NCI-H146 (cell line): ENCODE measurements at regions not wholly inside any gene's neighbourhood (a gene's known extent, or its start where the extent isn't known, plus 50 kb on each side); places are given as distances from the start of the nearest gene placed in this dataset.
A peak's percentile ranks its signal among the peaks of the same experiment; 100 is the strongest.

ENCODE experiments used
- DNase-seq: peaks from one replicate; lab custom pipeline; 2025; lab: John Stamatoyannopoulos, UW

- DNase-seq: peak; percentile 25
Observed at GRCh38 chr6:98463038-98464000, 371.1 kb upstream of the POU3F2 start.

GRCh38 chr6:98467091-98467490 lies 367.3 kb upstream of the POU3F2 start:
- no peak for DNase-seq

GRCh38 chr6:98467902-98468301 lies 366.5 kb upstream of the POU3F2 start:
- no peak for DNase-seq

GRCh38 chr6:98469141-98469540 lies 365.2 kb upstream of the POU3F2 start:
- DNase-seq: no peak

- no peak for DNase-seq
Observed at GRCh38 chr6:98470821-98471220, 363.6 kb upstream of the POU3F2 start.

GRCh38 chr6:98471444-98471843 lies 362.9 kb upstream of the POU3F2 start:
- DNase-seq: no peak

GRCh38 chr6:98477231-98477630 lies 357.1 kb upstream of the POU3F2 start:
- no peak for DNase-seq

- DNase-seq: no peak
Observed at GRCh38 chr6:98484696-98485095, 349.7 kb upstream of the POU3F2 start.

GRCh38 chr6:98485593-98485992 lies 348.8 kb upstream of the POU3F2 start:
- DNase-seq: no peak

GRCh38 chr6:98486057-98486456 lies 348.3 kb upstream of the POU3F2 start:
- peak; percentile 10 for DNase-seq

GRCh38 chr6:98487612-98488011 lies 346.8 kb upstream of the POU3F2 start:
- no peak for DNase-seq

GRCh38 chr6:98498144-98498775 lies 336.1 kb upstream of the POU3F2 start:
- DNase-seq: no peak

GRCh38 chr6:98498866-98499265 lies 335.5 kb upstream of the POU3F2 start:
- peak; percentile 15 for DNase-seq

GRCh38 chr6:98514073-98514720 lies 320.2 kb upstream of the POU3F2 start:
- peak; percentile 31 for DNase-seq

- no peak for DNase-seq
Observed at GRCh38 chr6:98514796-98515195, 319.6 kb upstream of the POU3F2 start.

- peak; percentile 24 for DNase-seq
Observed at GRCh38 chr6:98516206-98516605, 318.2 kb upstream of the POU3F2 start.

GRCh38 chr6:98516866-98517265 lies 317.5 kb upstream of the POU3F2 start:
- DNase-seq: peak; percentile 34

- DNase-seq: peak; percentile 49
Observed at GRCh38 chr6:98525860-98526259, 308.5 kb upstream of the POU3F2 start.

GRCh38 chr6:98526465-98526864 lies 307.9 kb upstream of the POU3F2 start:
- DNase-seq: peak; percentile 4

GRCh38 chr6:98529364-98529763 lies 305.0 kb upstream of the POU3F2 start:
- no peak for DNase-seq

- DNase-seq: no peak
Observed at GRCh38 chr6:98530732-98531131, 303.6 kb upstream of the POU3F2 start.

GRCh38 chr6:98532004-98532403 lies 302.4 kb upstream of the POU3F2 start:
- no peak for DNase-seq

- DNase-seq: peak; percentile 55
Observed at GRCh38 chr6:98539741-98540140, 294.6 kb upstream of the POU3F2 start.
